Psoas muscle (tissue), 7 donors: ENCODE measurements at regions not wholly inside any gene's neighbourhood (a gene's known extent, or its start where the extent isn't known, plus 50 kb on each side); places are given as distances from the start of the nearest gene placed in this dataset.

Experiments used
- ATAC-seq, 4 donors: fragments of 200-7000 bp; cut with Tn5 transposase; one replicate each; pipeline ENCODE4 v1.9.1; 2020; ENCODE audit warnings: moderate library complexity in 3 of 4, mild to moderate bottlenecking in 2 of 4
- DNase-seq, 2 donors: peaks; one replicate each; pipeline ENCODE4 v3.0.0-alpha.2; 2020
- H3K27ac ChIP-seq: fragments of 200-600 bp; one replicate; pipeline ENCODE4 v1.8.0; 2022
- H3K27me3 ChIP-seq, 3 donors: fragments of 200-600 bp in 1 of 3; one replicate each; pipeline versions ENCODE4 v1.6.1 to v1.8.0; 2013 to 2022; ENCODE audit warnings: low read length in 2 of 3, mild to moderate bottlenecking in 2 of 3, moderate library complexity in 1 of 3; ENCODE audit not compliant: insufficient read depth in 3 of 3
- H3K36me3 ChIP-seq, 2 donors: fragments of 200-600 bp in 1 of 2; one replicate each; pipeline versions ENCODE4 v1.6.1 to v1.8.0; 2013 to 2022; ENCODE audit warnings: low read depth in 1 of 2, mild to moderate bottlenecking in 1 of 2, moderate library complexity in 1 of 2; ENCODE audit not compliant: insufficient read depth in 1 of 2
- H3K4me1 ChIP-seq: fragments of 200-600 bp; one replicate; pipeline ENCODE4 v1.8.0; 2022
- H3K4me3 ChIP-seq: fragments of 200-600 bp; one replicate; pipeline ENCODE4 v1.8.0; 2022; ENCODE audit warnings: mild to moderate bottlenecking
- H3K9me3 ChIP-seq: fragments of 200-600 bp; one replicate; pipeline ENCODE4 v1.8.0; 2022
- WGBS, 3 donors: extraction: QIAGEN DNeasy Blood & Tissue Kit; methylation state at CpG; one replicate each; pipeline versions ENCODE4 v1.1.6 to v1.1.7; 2013; 5-methylcytosine and 5-hydroxymethylcytosine counted together
- intact Hi-C, 2 donors: fragments of 100-400 bp; cut with DNase I; formaldehyde crosslinking; loops; one replicate each; pipeline versions ENCODE4 v1.11.0 to v1.14.2; 2022
- TF ChIP-seq, protein P1 (sequence below): fragments of 200-600 bp; IDR thresholded peaks from one replicate; pipeline ENCODE4 v1.8.0; 2022; ENCODE audit warnings: antibody characterized with exemption
- donor health status: healthy with polysubstance abuse.
- donor health status: DM: no; HTN: no; CAD: no; lungs with moderate emphysema.
- donor health status: Bipolar disorder and iron deficiency.
- donor health status: healthy.
- donor health status: DM: yes; HTN: yes; CAD: no.
- donor health status: DM: no; HTN: no; CAD: no.
- donor health status: DM: yes; HTN: yes; CAD: no.

DNA sequence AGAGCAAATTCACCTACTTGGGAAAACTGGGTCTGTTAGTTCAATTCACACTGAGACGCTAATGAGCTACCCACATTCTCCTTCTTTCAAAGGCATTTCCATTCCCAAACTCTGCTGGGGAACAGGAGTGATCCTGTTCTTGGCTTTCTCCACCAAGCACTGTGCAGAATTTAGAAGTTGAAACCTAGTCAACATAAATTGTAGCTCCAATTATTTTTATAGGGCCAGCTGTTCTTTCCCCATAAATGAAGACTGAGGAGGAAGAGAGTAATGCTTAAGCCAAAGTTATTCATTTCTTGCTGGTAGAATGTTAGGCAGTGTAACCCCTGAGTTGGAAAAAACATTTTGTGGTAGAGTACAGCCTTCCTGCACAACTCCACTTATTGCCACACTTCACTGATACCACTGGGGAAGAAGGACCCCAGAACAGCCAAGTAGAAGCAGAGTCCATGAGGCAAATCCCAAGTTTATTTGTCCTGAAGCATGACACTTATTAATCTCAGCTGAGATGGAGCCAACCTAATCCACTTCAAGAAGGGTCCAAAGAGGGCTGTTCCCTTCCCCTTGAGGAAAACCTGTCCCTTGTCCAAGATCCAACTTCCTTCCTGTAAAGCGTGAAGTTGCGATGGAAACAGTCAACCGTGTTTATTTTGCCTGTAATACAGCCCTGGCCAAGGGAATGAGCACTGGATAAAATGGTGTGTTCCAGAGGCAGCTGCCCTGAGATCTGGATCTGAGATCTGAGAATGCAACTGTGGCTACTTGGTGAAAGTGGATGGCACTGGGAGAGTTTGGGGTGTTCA is 151.8 kb downstream of the TBX5 start:
- ATAC-seq (no peak), DNase-seq (no peak)
- TF ChIP-seq, protein P1, sequence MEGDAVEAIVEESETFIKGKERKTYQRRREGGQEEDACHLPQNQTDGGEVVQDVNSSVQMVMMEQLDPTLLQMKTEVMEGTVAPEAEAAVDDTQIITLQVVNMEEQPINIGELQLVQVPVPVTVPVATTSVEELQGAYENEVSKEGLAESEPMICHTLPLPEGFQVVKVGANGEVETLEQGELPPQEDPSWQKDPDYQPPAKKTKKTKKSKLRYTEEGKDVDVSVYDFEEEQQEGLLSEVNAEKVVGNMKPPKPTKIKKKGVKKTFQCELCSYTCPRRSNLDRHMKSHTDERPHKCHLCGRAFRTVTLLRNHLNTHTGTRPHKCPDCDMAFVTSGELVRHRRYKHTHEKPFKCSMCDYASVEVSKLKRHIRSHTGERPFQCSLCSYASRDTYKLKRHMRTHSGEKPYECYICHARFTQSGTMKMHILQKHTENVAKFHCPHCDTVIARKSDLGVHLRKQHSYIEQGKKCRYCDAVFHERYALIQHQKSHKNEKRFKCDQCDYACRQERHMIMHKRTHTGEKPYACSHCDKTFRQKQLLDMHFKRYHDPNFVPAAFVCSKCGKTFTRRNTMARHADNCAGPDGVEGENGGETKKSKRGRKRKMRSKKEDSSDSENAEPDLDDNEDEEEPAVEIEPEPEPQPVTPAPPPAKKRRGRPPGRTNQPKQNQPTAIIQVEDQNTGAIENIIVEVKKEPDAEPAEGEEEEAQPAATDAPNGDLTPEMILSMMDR = no peak
- H3K36me3 ChIP-seq = no peaks in the 10 kb centered on the region
- 28 to 60% (median 30%) methylated on average over 4 of the region's 4 CpGs for WGBS, 3 donors
- H3K27me3 ChIP-seq = no peaks in the 10 kb centered on the region
- intact Hi-C loops = no loop called here
- no peaks in the 10 kb centered on the region for H3K9me3 ChIP-seq
- no peak overlapping the region for H3K4me3 ChIP-seq
- H3K4me1 ChIP-seq = no peaks in the 10 kb centered on the region
- H3K27ac ChIP-seq = no peak overlapping the region

DNA sequence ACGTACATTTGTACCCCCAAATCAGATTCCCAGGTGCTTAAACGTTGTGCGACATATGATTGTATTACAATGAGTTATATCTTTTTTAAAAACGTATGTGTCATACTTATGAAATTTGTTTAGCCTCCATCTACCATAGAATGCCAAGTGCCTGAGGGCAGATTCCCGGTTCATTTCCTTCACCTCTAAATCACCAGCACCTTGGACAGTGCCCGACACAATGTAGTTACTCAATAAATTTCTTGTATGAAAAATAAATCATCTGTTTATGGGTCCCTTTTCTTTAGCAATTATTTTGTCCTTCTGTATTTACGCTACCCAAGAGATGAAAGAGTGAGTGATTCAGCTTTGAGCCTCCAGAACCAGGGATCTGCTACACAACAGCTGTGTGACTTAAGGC is 157.4 kb downstream of the TBX5 start:
- intact Hi-C loops = no loop called here
- H3K4me1 ChIP-seq = no peaks in the 10 kb centered on the region
- H3K9me3 ChIP-seq = no peaks in the 10 kb centered on the region
- no peaks in the 10 kb centered on the region for H3K36me3 ChIP-seq
- H3K27me3 ChIP-seq = peaks cover 0 to 12% (median 3%) of the 10 kb centered on the region in 3 donors
- DNase-seq = no peak
- TF ChIP-seq, protein P1 = no peak
- H3K4me3 ChIP-seq = no peak overlapping the region
- no peak for ATAC-seq
- whole genome bisulfite sequencing, 3 donors = 74 to 82% (median 80%) methylated on average over 7 of the region's 7 CpGs
- H3K27ac ChIP-seq = no peak overlapping the region

DNA sequence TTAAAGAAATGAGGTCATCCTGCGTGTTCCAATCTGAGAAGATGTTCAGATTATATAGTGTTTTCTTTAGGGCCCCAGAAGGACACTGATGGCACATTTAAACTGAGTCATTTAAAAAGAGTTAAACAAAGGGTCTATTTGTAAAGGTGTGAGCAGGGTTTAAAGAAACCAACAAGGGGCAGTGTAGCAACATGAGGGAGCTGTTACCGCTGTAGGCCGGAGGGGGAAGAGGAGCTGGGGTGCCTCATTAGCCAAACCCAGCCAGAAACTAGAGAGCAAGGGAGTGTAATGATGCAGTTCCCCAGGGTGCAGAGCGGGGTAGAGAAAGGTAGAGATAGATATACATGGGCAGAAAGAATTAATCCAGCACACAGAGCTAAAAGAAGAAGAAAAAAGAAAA is 160.4 kb downstream of the TBX5 start:
- Histone ChIP-seq H3K4me3 (no peak overlapping the region), H3K9me3 (no peaks in the 10 kb centered on the region), H3K27me3 (peaks cover 0 to 13% (median 3%) of the 10 kb centered on the region in 3 donors), H3K36me3 (no peaks in the 10 kb centered on the region), H3K4me1 (no peaks in the 10 kb centered on the region), H3K27ac (no peak overlapping the region)
- intact Hi-C loops = no loop called here
- ATAC-seq = no peak
- TF ChIP-seq, protein P1 = no peak
- no peak for DNase-seq
- WGBS, 3 donors = 20 to 33% (median 28%) methylated on average over 4 of the region's 4 CpGs

DNA sequence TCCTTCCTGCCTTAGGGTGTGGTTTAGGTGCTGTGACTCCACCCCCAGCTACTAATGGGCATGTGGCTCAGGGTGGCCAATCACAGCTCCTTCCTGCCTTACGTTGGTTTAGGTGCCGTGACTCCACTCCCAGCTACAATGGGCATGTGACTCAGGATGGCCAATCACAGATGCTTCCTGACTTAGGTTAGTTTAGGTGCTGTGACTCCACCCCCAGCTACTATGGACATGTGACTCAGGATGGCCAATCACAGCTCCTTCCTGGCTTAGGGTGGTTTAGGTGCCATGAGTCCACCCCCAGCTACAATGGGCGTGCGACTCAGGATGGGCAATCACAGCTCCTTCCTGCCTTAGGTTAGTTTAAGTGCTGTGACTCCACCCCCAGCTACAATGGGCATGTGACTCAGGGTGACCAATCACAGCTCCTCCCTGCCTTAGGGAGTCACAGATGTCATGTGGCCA is 163.9 kb downstream of the TBX5 start:
- 71 to 77% (median 72%) methylated on average over 4 of the region's 4 CpGs for WGBS, 3 donors
- no peaks in the 10 kb centered on the region for H3K36me3 ChIP-seq
- no peaks in the 10 kb centered on the region for H3K4me1 ChIP-seq
- no peak for DNase-seq
- no peak overlapping the region for H3K27ac ChIP-seq
- H3K9me3 ChIP-seq = no peaks in the 10 kb centered on the region
- intact Hi-C loops = no loop called here
- TF ChIP-seq, protein P1 = no peak
- H3K27me3 ChIP-seq = peaks cover 0 to 16% (median 3%) of the 10 kb centered on the region in 3 donors
- H3K4me3 ChIP-seq = no peak overlapping the region
- ATAC-seq = no peak
